Peyer's patch (tissue), 4 donors: ENCODE measurements at regions not wholly inside any gene's neighbourhood (a gene's known extent, or its start where the extent isn't known, plus 50 kb on each side); places are given as distances from the start of the nearest gene placed in this dataset.

Experiments
- CTCF ChIP-seq, 6 experiments: fragments of 450-650 bp in 4 of 6; fragments of 200-600 bp in 2 of 6; sonication (generic) in 1 of 6; IDR thresholded peaks; one replicate each; pipeline ENCODE4 v1.5.1; 2017 to 2019; ENCODE audit warnings: antibody characterized with exemption in 6 of 6, mild to moderate bottlenecking in 3 of 6, moderate library complexity in 1 of 6
- POLR2A ChIP-seq, 2 donors: fragments of 450-650 bp; IDR thresholded peaks; one replicate each; pipeline ENCODE4 v1.5.1; 2017; ENCODE audit warnings: antibody characterized with exemption in 2 of 2, mild to moderate bottlenecking in 2 of 2, moderate library complexity in 2 of 2

GRCh38 chr1:168972887-168973286, 133.6 kb upstream of the ATP1B1 start:
- TF ChIP-seq CTCF (IDR thresholded peaks at IDR 0.05) (no peak), POLR2A (IDR thresholded peaks at IDR 0.05) (no peak)
